Gastrocnemius medialis (tissue), 4 donors: ENCODE measurements at regions not wholly inside any gene's neighbourhood (a gene's known extent, or its start where the extent isn't known, plus 50 kb on each side); places are given as distances from the start of the nearest gene placed in this dataset.

Source experiments
- POLR2A ChIP-seq, 2 donors: fragments of 450-650 bp; IDR thresholded peaks; one replicate each; pipeline ENCODE4 v1.6.1; 2017; ENCODE audit warnings: antibody characterized with exemption in 2 of 2, mild to moderate bottlenecking in 2 of 2, moderate library complexity in 2 of 2
- TF ChIP-seq, protein P1 (sequence below), 5 experiments: fragments of 450-650 bp in 3 of 5; fragments of 200-600 bp in 2 of 5; sonication (generic) in 2 of 5; IDR thresholded peaks in 4 of 5; conservative IDR thresholded peaks in 1 of 5; 1 replicate in 4 of 5; 2 replicates in 1 of 5; pipeline ENCODE4 v1.5.1; 2016 to 2019; ENCODE audit warnings: antibody characterized with exemption in 5 of 5, mild to moderate bottlenecking in 3 of 5, moderate library complexity in 3 of 5

DNA sequence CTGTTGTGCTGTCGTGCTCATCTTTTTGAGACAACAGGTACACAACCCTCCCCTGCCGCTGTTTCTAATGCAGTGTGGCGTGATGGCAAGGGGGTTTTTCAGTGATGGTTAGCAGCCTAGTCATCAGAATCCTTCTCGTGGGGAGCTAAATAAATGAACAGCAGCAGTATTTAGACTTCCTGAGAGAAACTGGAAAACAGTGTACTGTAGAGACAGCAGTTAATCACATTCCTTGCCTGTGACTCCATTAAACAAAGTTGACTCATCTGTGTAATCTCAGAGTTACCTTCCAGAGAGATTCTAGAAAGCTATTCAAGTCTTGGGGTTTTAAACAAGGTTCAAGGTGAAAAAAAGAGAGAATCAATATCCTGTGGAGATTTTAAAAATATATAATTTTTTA lies 1753.2 kb upstream of the PCDH7 start:
- TF ChIP-seq, protein P1, sequence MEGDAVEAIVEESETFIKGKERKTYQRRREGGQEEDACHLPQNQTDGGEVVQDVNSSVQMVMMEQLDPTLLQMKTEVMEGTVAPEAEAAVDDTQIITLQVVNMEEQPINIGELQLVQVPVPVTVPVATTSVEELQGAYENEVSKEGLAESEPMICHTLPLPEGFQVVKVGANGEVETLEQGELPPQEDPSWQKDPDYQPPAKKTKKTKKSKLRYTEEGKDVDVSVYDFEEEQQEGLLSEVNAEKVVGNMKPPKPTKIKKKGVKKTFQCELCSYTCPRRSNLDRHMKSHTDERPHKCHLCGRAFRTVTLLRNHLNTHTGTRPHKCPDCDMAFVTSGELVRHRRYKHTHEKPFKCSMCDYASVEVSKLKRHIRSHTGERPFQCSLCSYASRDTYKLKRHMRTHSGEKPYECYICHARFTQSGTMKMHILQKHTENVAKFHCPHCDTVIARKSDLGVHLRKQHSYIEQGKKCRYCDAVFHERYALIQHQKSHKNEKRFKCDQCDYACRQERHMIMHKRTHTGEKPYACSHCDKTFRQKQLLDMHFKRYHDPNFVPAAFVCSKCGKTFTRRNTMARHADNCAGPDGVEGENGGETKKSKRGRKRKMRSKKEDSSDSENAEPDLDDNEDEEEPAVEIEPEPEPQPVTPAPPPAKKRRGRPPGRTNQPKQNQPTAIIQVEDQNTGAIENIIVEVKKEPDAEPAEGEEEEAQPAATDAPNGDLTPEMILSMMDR (IDR thresholded peaks at IDR 0.05 in 4 of 5, conservative IDR thresholded peaks at IDR 0.05 in 1 of 5), result no peak
- TF ChIP-seq POLR2A (IDR thresholded peaks at IDR 0.05), result no peak
